ENCODE measurements at regions not wholly inside any gene's neighbourhood (a gene's known extent, or its start where the extent isn't known, plus 50 kb on each side); places are given as distances from the start of the nearest gene placed in this dataset.

GRCh38 chr13:26456650-26457049 is 100.8 kb upstream of the WASF3 start:
- no peak for DNase-seq

- DNase-seq = no peak
Observed at GRCh38 chr13:26457212-26457611, 100.3 kb upstream of the WASF3 start.

- DNase-seq = no peak
Observed at GRCh38 chr13:26458196-26458749, 99.2 kb upstream of the WASF3 start.

GRCh38 chr13:26459276-26460131 is 98.0 kb upstream of the WASF3 start:
- no peak for DNase-seq

GRCh38 chr13:26460648-26461047 is 96.8 kb upstream of the WASF3 start:
- DNase-seq = no peak

GRCh38 chr13:26463296-26463695 is 94.2 kb upstream of the WASF3 start:
- DNase-seq = no peak

- no peak for DNase-seq
Observed at GRCh38 chr13:26463848-26464247, 93.6 kb upstream of the WASF3 start.

GRCh38 chr13:26465514-26465913 is 92.0 kb upstream of the WASF3 start:
- DNase-seq = no peak

- no peak for DNase-seq
Observed at GRCh38 chr13:26465954-26466353, 91.5 kb upstream of the WASF3 start.

GRCh38 chr13:26468265-26468801 is 89.2 kb upstream of the WASF3 start:
- no peak for DNase-seq

- no peak for DNase-seq
Observed at GRCh38 chr13:26469602-26470001, 87.9 kb upstream of the WASF3 start.

GRCh38 chr13:26471807-26472206 is 85.7 kb upstream of the WASF3 start:
- DNase-seq = no peak

- DNase-seq = no peak
Observed at GRCh38 chr13:26473571-26474230, 83.8 kb upstream of the WASF3 start.

- DNase-seq = no peak
Observed at GRCh38 chr13:26474286-26474685, 83.2 kb upstream of the WASF3 start.

GRCh38 chr13:26475176-26476110 is 82.0 kb upstream of the WASF3 start:
- DNase-seq = no peak

- no peak for DNase-seq
Observed at GRCh38 chr13:26476111-26476781, 81.2 kb upstream of the WASF3 start.

GRCh38 chr13:26476782-26477142 is 80.7 kb upstream of the WASF3 start:
- DNase-seq = no peak

- DNase-seq = no peak
Observed at GRCh38 chr13:26477681-26478080, 79.8 kb upstream of the WASF3 start.

- DNase-seq = no peak
Observed at GRCh38 chr13:26480246-26480855, 77.1 kb upstream of the WASF3 start.

- DNase-seq = peak; percentile 62
Observed at GRCh38 chr13:26482451-26483197, 74.9 kb upstream of the WASF3 start.

GRCh38 chr13:26483546-26483945 is 73.9 kb upstream of the WASF3 start:
- DNase-seq = no peak
